GM23338 (cell line): ENCODE measurements at regions not wholly inside any gene's neighbourhood (a gene's known extent, or its start where the extent isn't known, plus 50 kb on each side); places are given as distances from the start of the nearest gene placed in this dataset.

Experiments used
- ATAC-seq: fragments of 200-7000 bp; cut with Tn5 transposase; 3 replicates; pipeline ENCODE4 v1.9.1; 2020
- DNase-seq: peaks from one replicate; pipeline ENCODE4 v3.0.0-alpha.2; 2015; ENCODE audit warnings: low spot score
- H2AFZ ChIP-seq: fragments of 200-600 bp; sonication (generic); 2 replicates; pipeline ENCODE4 v1.8.0; 2016; ENCODE audit warnings: antibody characterized with exemption, mild to moderate bottlenecking, moderate library complexity
- H3F3A ChIP-seq: fragments of 200-600 bp; sonication (generic); replicated peaks from 2 replicates; pipeline ENCODE4 v1.8.0; 2017; ENCODE audit warnings: antibody characterized with exemption, mixed run types, low read depth
- H3K27ac ChIP-seq: fragments of 200-600 bp; sonication (generic); 2 replicates; pipeline ENCODE4 v1.6.1; 2016; ENCODE audit warnings: low read depth
- H3K27me3 ChIP-seq: fragments of 200-600 bp; sonication (generic); 2 replicates; pipeline ENCODE4 v1.8.0; 2016; ENCODE audit warnings: mild to moderate bottlenecking, mixed run types, moderate library complexity; ENCODE audit not compliant: insufficient read depth
- H3K36me3 ChIP-seq: fragments of 200-600 bp; sonication (generic); 2 replicates; pipeline ENCODE4 v1.8.0; 2016; ENCODE audit warnings: mild to moderate bottlenecking; ENCODE audit not compliant: insufficient read depth
- H3K4me1 ChIP-seq: fragments of 200-600 bp; sonication (generic); 2 replicates; pipeline ENCODE4 v1.8.0; 2016; ENCODE audit warnings: mild to moderate bottlenecking, moderate library complexity; ENCODE audit not compliant: insufficient read depth
- H3K4me2 ChIP-seq: fragments of 200-600 bp; sonication (generic); 2 replicates; pipeline ENCODE4 v1.7.1; 2017; ENCODE audit warnings: mixed run types
- H3K4me3 ChIP-seq: fragments of 200-600 bp; sonication (generic); 2 replicates; pipeline ENCODE4 v1.6.1; 2016; ENCODE audit warnings: mixed run types
- H3K79me2 ChIP-seq: fragments of 200-600 bp; sonication (generic); replicated peaks from 2 replicates; pipeline ENCODE4 v1.8.0; 2017; ENCODE audit warnings: mild to moderate bottlenecking; ENCODE audit not compliant: insufficient read depth
- H3K9me2 ChIP-seq: fragments of 200-600 bp; sonication (generic); 2 replicates; pipeline ENCODE4 v1.8.0; 2017; ENCODE audit not compliant: insufficient read depth
- H4K20me1 ChIP-seq: fragments of 200-600 bp; sonication (generic); replicated peaks from 2 replicates; pipeline ENCODE4 v1.8.0; 2017; ENCODE audit warnings: mild to moderate bottlenecking; ENCODE audit not compliant: insufficient read depth
- H3K27ac Mint-ChIP-seq: 2 replicates; pipeline ENCODE4 v1.8.0; 2020; ENCODE audit warnings: inconsistent platforms, mild to moderate bottlenecking, moderate library complexity, mixed read lengths
- H3K27me3 Mint-ChIP-seq: 3 replicates; pipeline ENCODE4 v1.8.0; 2022; ENCODE audit warnings: low read depth, mild to moderate bottlenecking, moderate library complexity, mixed read lengths, inconsistent platforms; ENCODE audit not compliant: insufficient read depth, poor library complexity
- H3K36me3 Mint-ChIP-seq: 3 replicates; pipeline ENCODE4 v1.8.0; 2021; ENCODE audit warnings: low read depth, mild to moderate bottlenecking, inconsistent platforms, moderate library complexity, mixed read lengths
- H3K4me1 Mint-ChIP-seq: 3 replicates; pipeline ENCODE4 v1.8.0; 2020; ENCODE audit warnings: mild to moderate bottlenecking, inconsistent platforms, mixed read lengths
- H3K4me3 Mint-ChIP-seq: 3 replicates; pipeline ENCODE4 v1.8.0; 2021; ENCODE audit warnings: moderate library complexity, mild to moderate bottlenecking, inconsistent platforms, mixed read lengths
- H3K9me3 Mint-ChIP-seq: 3 replicates; pipeline ENCODE4 v1.8.0; 2020; ENCODE audit warnings: moderate library complexity, mild to moderate bottlenecking, inconsistent platforms, mixed read lengths
- CTCF ChIP-seq, 2 experiments: fragments of 200-600 bp in 1 of 2; sonication (generic) in 1 of 2; conservative IDR thresholded peaks; 2 replicates each; pipeline versions ENCODE4 v1.5.1 to v1.6.1; 2016 to 2017; ENCODE audit warnings: antibody characterized with exemption in 2 of 2, low read depth in 2 of 2, mild to moderate bottlenecking in 2 of 2, moderate library complexity in 1 of 2
- EZH2 ChIP-seq: fragments of 200-600 bp; sonication (generic); IDR thresholded peaks from one replicate; pipeline ENCODE4 v1.8.0; 2017; ENCODE audit warnings: antibody characterized with exemption, mild to moderate bottlenecking, low read depth; ENCODE audit not compliant: unreplicated experiment
- EZH2phosphoT487 ChIP-seq: fragments of 200-600 bp; sonication (generic); IDR thresholded peaks from one replicate; pipeline ENCODE4 v1.8.1; 2018; ENCODE audit warnings: antibody characterized with exemption; ENCODE audit not compliant: unreplicated experiment
- JUNB ChIP-seq: IDR thresholded peaks from one replicate; pipeline ENCODE4 v1.6.1; 2016; ENCODE audit warnings: antibody characterized with exemption; ENCODE audit not compliant: unreplicated experiment
- POLR2AphosphoS5 ChIP-seq: IDR thresholded peaks from 2 replicates; pipeline ENCODE4 v1.6.1; 2016; ENCODE audit warnings: antibody characterized with exemption, low read depth
- REST ChIP-seq: IDR thresholded peaks from one replicate; pipeline ENCODE4 v1.6.1; 2018; ENCODE audit warnings: antibody characterized with exemption; ENCODE audit not compliant: unreplicated experiment
- STAT1 ChIP-seq: IDR thresholded peaks from one replicate; pipeline ENCODE4 v1.6.1; 2016; ENCODE audit warnings: antibody characterized with exemption; ENCODE audit not compliant: unreplicated experiment
- ZNF114 ChIP-seq: fragments of 250-450 bp; sonication (Bioruptor Pico); IDR thresholded peaks from 2 replicates; pipeline ENCODE4 v1.5.0; 2020; ENCODE audit warnings: mild to moderate bottlenecking, moderate library complexity
- ZNF331 ChIP-seq: fragments of 250-450 bp; sonication (Bioruptor Pico); IDR thresholded peaks from 2 replicates; pipeline ENCODE4 v1.5.0; 2020; ENCODE audit warnings: low read depth, mild to moderate bottlenecking, moderate library complexity
- ZNF462 ChIP-seq: fragments of 250-450 bp; sonication (Bioruptor Pico); IDR thresholded peaks from 2 replicates; pipeline ENCODE4 v1.5.0; 2020; ENCODE audit warnings: mild to moderate bottlenecking, moderate library complexity

- no peak for TF ChIP-seq EZH2phosphoT487
- TF ChIP-seq ZNF331 (CRISPR knock-in tag) = no peak
- no peak for TF ChIP-seq CTCF (conservative IDR thresholded peaks at IDR 0.05; ENCODE audit: low read depth in 2 of 2)
- TF ChIP-seq EZH2 = no peak
Measured at GRCh38 chr13:107379407-107380155, 811.6 kb upstream of the ARGLU1 start (continued).

DNA sequence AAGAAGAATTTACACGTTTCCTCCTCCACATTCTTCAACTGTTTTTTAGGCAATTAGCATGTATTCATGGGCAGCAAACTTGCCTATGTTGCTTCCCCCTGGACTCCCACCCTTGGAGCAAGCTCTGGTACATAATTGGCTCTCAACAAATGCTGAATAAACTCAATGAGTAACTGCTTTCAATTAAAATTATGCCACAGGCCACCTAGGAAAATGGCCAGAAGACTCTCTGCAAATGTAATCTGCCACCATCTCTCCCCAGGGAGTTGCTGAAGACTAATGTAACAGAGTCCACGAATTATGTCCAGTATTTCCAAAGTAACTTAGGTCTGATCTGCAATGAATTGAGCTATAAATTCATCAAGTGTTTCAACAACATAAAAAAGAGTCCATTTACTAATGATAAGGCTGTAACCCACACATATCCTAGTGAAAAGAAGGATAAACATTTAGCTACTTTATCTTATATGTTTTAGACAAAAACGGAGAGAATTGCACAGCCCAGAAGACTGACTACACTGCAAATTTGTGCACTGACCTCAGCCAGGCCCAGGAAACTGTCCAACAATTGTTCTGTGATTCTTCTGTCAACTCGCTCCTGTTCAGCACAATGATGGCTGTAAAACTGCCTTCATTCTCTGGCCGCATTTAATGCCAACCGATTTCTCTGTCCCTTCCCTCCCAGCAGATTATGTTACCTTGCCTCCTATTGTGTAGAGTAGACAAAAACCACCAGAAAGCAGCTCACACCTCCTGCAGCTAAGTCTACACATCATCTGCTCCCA lies 808.6 kb upstream of the ARGLU1 start:
- Histone ChIP-seq H3K36me3 (no peaks in the 10 kb centered on the region), H3K4me2 (no peak overlapping the region), H3K9me2 (no peaks in the 10 kb centered on the region), H3K27ac (no peak overlapping the region), H2AFZ (no peak overlapping the region), H3K79me2 (no peaks in the 10 kb centered on the region), H3K4me1 (peaks cover 12% of the 10 kb centered on the region; the same call in 1 of the 2 replicates), H3K27me3 (no peaks in the 10 kb centered on the region), H3F3A (no peaks in the 10 kb centered on the region), H4K20me1 (no peaks in the 10 kb centered on the region), H3K4me3 (no peak overlapping the region)
- no peaks in the 10 kb centered on the region for H3K9me3 Mint-ChIP-seq
- peaks cover 2% of the 10 kb centered on the region for H3K27me3 Mint-ChIP-seq
- ATAC-seq (no peak), DNase-seq (no peak)
- H3K4me3 Mint-ChIP-seq = no peak overlapping the region
- H3K27ac Mint-ChIP-seq = peak overlapping the region; percentile 75
- H3K36me3 Mint-ChIP-seq = no peaks in the 10 kb centered on the region
- H3K4me1 Mint-ChIP-seq = peaks cover 32% of the 10 kb centered on the region
- TF ChIP-seq ZNF114 = no peak
- no peak for TF ChIP-seq ZNF462
- no peak for TF ChIP-seq JUNB
- no peak for TF ChIP-seq REST
- no peak for TF ChIP-seq ZNF331 (CRISPR knock-in tag)
- no peak for TF ChIP-seq POLR2AphosphoS5
- TF ChIP-seq STAT1 = no peak
